ENCODE measurements at regions not wholly inside any gene's neighbourhood (a gene's known extent, or its start where the extent isn't known, plus 50 kb on each side); places are given as distances from the start of the nearest gene placed in this dataset.

DNA sequence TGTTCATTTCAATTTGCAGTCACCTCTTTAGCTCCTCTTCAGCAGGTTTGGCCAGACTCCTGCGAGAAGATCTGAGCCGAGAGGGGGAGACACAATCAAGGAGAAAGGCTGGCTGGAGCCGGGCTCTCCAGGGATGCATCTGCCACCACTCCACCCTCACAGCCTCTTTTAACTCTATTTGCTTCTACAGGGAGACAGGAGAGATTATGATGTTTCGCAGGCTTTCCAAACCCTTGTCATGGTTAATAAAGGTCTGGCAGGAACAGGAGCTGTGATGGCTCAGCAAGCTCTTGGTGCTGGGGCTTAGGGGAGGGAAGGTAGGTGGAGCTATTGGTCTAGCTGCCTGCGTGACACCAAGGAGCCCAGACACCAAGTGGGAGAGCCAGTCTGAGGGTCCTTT is 448.1 kb upstream of the PODXL start:
- TF ChIP-seq, protein P1, sequence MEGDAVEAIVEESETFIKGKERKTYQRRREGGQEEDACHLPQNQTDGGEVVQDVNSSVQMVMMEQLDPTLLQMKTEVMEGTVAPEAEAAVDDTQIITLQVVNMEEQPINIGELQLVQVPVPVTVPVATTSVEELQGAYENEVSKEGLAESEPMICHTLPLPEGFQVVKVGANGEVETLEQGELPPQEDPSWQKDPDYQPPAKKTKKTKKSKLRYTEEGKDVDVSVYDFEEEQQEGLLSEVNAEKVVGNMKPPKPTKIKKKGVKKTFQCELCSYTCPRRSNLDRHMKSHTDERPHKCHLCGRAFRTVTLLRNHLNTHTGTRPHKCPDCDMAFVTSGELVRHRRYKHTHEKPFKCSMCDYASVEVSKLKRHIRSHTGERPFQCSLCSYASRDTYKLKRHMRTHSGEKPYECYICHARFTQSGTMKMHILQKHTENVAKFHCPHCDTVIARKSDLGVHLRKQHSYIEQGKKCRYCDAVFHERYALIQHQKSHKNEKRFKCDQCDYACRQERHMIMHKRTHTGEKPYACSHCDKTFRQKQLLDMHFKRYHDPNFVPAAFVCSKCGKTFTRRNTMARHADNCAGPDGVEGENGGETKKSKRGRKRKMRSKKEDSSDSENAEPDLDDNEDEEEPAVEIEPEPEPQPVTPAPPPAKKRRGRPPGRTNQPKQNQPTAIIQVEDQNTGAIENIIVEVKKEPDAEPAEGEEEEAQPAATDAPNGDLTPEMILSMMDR (IDR thresholded peaks at IDR 0.05) = peak; percentile 10
- TF ChIP-seq EZH2phosphoT487 (IDR thresholded peaks at IDR 0.05) (no peak), EZH2 (IDR thresholded peaks at IDR 0.05) (no peak)
